ENCODE measurements at regions not wholly inside any gene's neighbourhood (a gene's known extent, or its start where the extent isn't known, plus 50 kb on each side); places are given as distances from the start of the nearest gene placed in this dataset.

GRCh38 chr7:84941936-84942335 lies 244.9 kb downstream of the SEMA3D start:
- TF ChIP-seq GLIS3 (CRISPR knock-in tag; IDR thresholded peaks at IDR 0.05) (no peak), RARB (CRISPR knock-in tag; IDR thresholded peaks at IDR 0.05) (no peak), ESRRG (CRISPR knock-in tag; IDR thresholded peaks at IDR 0.05) (no peak), POU6F1 (CRISPR knock-in tag; IDR thresholded peaks at IDR 0.05; ENCODE audit: borderline replicate concordance, low read depth) (no peak), CREB5 (CRISPR knock-in tag; IDR thresholded peaks at IDR 0.05; ENCODE audit: low read depth) (no peak), OSR1 (CRISPR knock-in tag; IDR thresholded peaks at IDR 0.05) (no peak), ZFP30 (CRISPR knock-in tag; IDR thresholded peaks at IDR 0.05) (no peak), ARNTL (CRISPR knock-in tag; IDR thresholded peaks at IDR 0.05; ENCODE audit: borderline replicate concordance, low read depth) (no peak), CSDC2 (CRISPR knock-in tag; IDR thresholded peaks at IDR 0.05) (no peak), PATZ1 (CRISPR knock-in tag; IDR thresholded peaks at IDR 0.05; ENCODE audit: borderline replicate concordance) (no peak), ISL1 (CRISPR knock-in tag; IDR thresholded peaks at IDR 0.05) (no peak), SNAI2 (CRISPR knock-in tag; IDR thresholded peaks at IDR 0.05) (no peak), ZFP3 (CRISPR knock-in tag; IDR thresholded peaks at IDR 0.05) (no peak), TCF4 (CRISPR knock-in tag; IDR thresholded peaks at IDR 0.05; ENCODE audit: borderline replicate concordance) (no peak), PPARA (CRISPR knock-in tag; IDR thresholded peaks at IDR 0.05; ENCODE audit: borderline replicate concordance) (no peak), TSHZ2 (CRISPR knock-in tag; IDR thresholded peaks at IDR 0.05) (no peak), TOX (CRISPR knock-in tag; IDR thresholded peaks at IDR 0.05; ENCODE audit: borderline replicate concordance) (no peak), BACH2 (CRISPR knock-in tag; IDR thresholded peaks at IDR 0.05; ENCODE audit: borderline replicate concordance) (no peak)
- ATAC-seq: no peak

GRCh38 chr7:84941291-84941690 lies 245.6 kb downstream of the SEMA3D start:
- ATAC-seq: no peak
- TF ChIP-seq CREB5 (CRISPR knock-in tag; IDR thresholded peaks at IDR 0.05; ENCODE audit: low read depth) (no peak), OSR1 (CRISPR knock-in tag; IDR thresholded peaks at IDR 0.05) (no peak), RARB (CRISPR knock-in tag; IDR thresholded peaks at IDR 0.05) (no peak), PPARA (CRISPR knock-in tag; IDR thresholded peaks at IDR 0.05; ENCODE audit: borderline replicate concordance) (no peak), ZFP30 (CRISPR knock-in tag; IDR thresholded peaks at IDR 0.05) (no peak), ZC3H10 (CRISPR knock-in tag; IDR thresholded peaks at IDR 0.05) (no peak), BACH2 (CRISPR knock-in tag; IDR thresholded peaks at IDR 0.05; ENCODE audit: borderline replicate concordance) (no peak), CSDC2 (CRISPR knock-in tag; IDR thresholded peaks at IDR 0.05) (no peak), ZNF70 (CRISPR knock-in tag; IDR thresholded peaks at IDR 0.05) (no peak)

GRCh38 chr7:84939888-84940287 lies 247.0 kb downstream of the SEMA3D start:
- ATAC-seq: no peak
- TF ChIP-seq TSHZ2 (CRISPR knock-in tag; IDR thresholded peaks at IDR 0.05): no peak
- TF ChIP-seq CSDC2 (CRISPR knock-in tag; IDR thresholded peaks at IDR 0.05): no peak
- TF ChIP-seq ZFP30 (CRISPR knock-in tag; IDR thresholded peaks at IDR 0.05): no peak
- TF ChIP-seq SNAI2 (CRISPR knock-in tag; IDR thresholded peaks at IDR 0.05): no peak
- no peak for TF ChIP-seq PATZ1 (CRISPR knock-in tag; IDR thresholded peaks at IDR 0.05; ENCODE audit: borderline replicate concordance)
- TF ChIP-seq ZFP3 (CRISPR knock-in tag; IDR thresholded peaks at IDR 0.05): no peak
- no peak for TF ChIP-seq ISL1 (CRISPR knock-in tag; IDR thresholded peaks at IDR 0.05)
- no peak for TF ChIP-seq BACH2 (CRISPR knock-in tag; IDR thresholded peaks at IDR 0.05; ENCODE audit: borderline replicate concordance)
- TF ChIP-seq ESRRG (CRISPR knock-in tag; IDR thresholded peaks at IDR 0.05): no peak
- TF ChIP-seq CREB5 (CRISPR knock-in tag; IDR thresholded peaks at IDR 0.05; ENCODE audit: low read depth): no peak
- no peak for TF ChIP-seq GLIS3 (CRISPR knock-in tag; IDR thresholded peaks at IDR 0.05)
- no peak for TF ChIP-seq ZNF70 (CRISPR knock-in tag; IDR thresholded peaks at IDR 0.05)
